ENCODE measurements at regions not wholly inside any gene's neighbourhood (a gene's known extent, or its start where the extent isn't known, plus 50 kb on each side); places are given as distances from the start of the nearest gene placed in this dataset.
"Not testable (repeated sequence)": the region's sequence is repeated elsewhere in the genome, so short reads cannot be mapped to it uniquely, and the experiment has no call there.

DNA sequence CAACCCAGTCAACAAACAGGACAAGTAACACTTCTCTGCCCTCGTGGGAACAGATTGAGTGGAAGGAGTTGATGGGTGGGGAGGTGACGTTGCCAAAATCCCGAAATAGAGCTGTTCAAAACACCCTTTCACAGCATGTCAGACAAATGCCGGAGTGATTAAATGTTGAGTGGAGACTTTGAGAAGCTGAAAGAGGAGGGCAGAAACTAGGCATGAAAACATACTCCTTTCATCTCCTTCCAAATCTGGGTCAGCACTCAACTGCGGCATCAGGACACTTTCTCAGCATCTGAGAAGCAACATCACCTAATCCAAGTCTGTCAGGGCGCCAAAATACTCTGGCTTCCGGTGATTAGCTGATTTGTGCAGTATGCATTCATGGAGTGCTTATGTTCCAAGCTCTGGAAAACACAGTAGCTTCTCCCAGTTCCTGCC, 51.5 kb upstream of the MRI1 start:
- no peak for DNase-seq (ENCODE audit: low read depth, low spot score)
- no peak overlapping the region for H3K4me3 ChIP-seq (ENCODE audit: low read length)

DNA sequence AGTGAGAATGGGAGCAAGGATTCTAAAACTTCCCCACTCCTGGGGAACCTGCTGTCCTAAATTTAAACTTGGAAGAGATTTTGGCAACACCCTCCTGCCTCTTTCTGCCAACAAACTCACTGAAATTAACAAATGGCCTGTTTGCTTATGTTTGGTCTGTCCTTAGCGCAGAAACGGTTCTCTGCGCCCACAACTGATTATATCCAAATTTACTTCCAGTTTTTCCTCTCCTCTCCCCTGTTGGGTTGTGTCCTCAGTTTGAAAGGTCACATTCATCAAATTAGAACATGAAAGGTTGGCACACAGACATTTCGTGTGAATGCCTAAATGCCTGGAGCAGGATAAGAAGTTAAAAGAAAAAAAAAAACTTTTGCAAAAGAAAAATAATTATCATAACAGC, 56.4 kb upstream of the MRI1 start:
- no peak for DNase-seq (ENCODE audit: low read depth, low spot score)
- no peak overlapping the region for H3K4me3 ChIP-seq (ENCODE audit: low read length)

DNA sequence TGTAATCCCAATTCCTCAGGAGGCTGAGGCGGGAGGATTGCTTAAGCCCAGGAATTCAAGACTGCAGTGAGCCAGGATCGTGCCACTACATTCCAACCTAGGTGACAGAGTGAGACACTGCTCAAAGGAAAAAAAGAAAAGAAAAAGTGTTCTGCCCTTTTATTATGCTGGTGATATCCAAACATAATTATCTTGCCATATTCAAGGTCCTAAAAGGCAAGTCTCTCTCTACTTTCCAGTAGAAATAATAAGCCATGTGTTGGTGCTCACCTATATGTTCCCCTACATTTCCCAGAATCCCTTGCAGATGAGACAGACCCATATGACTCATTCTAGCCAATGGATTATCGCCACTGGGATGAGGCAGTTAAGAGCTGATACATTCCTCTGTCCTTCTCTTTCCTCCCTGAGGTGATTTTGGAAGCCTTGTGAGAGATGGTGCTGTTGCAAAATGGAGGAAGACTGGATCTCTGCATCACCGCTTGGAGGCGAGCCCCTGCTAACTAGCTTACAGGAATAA, 58.3 kb upstream of the MRI1 start:
- H3K4me3 ChIP-seq (ENCODE audit: low read length): no peak overlapping the region
- no peak for DNase-seq (ENCODE audit: low read depth, low spot score)

DNA sequence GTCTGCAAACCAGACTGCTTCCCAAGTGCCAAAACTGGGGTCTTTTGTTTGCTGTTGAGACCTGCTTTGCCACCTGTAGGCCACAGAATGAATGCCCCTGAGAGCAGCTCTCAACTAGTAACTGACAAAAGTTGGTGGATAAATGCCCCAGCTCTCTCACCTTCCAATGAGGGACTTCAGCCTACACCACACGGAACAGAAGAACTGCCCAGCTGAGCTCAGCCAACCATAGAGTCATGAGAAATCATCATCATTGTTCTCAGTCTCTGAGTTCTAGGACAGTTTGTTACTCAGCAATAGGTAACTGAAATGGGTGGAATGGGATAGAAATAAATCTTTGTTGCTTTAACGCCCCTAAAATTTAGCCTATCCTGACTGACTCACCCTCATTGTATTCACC, 59.1 kb upstream of the MRI1 start:
- H3K4me3 ChIP-seq (ENCODE audit: low read length): no peak overlapping the region
- DNase-seq (ENCODE audit: low read depth, low spot score): no peak

DNA sequence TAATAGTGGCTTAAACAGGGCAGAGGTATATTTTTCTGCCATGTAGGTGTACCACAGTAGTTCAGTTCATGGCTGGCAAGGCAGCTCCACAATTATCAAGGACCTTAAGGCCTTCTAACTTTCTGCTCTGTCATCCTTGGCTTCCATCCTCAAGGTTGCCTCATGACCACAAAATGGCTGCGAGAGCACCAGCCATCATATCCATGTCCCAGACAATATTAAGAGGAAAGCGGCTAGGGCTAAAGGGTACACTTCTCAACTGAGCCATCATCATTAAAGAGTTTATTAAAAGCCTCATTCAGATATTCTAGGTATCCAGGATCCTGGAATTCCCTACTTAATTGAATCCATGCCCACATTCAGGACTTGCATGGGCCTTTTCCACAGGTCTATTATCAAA, 62.7 kb upstream of the MRI1 start:
- no peak overlapping the region for H3K4me3 ChIP-seq (ENCODE audit: low read length)
- no peak for DNase-seq (ENCODE audit: low read depth, low spot score)

DNA sequence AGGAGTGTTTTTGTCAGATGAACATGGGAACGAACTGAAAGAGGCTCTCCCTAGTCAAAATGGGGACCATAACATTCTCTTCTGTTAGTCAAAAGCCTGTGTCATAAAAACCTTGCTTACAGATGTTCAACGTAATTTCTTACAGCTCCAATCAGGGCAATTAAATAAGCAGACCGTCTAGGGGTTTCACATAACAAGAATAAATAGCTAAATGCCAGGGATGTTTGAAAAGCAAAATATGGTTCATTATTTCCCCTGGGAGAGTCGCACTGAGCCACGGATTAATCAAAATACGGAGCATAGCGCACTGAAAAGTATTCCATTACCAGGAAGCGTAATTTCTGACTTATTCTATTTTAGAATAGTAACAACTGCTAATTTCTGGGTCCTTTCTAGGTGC, 63.7 kb upstream of the MRI1 start:
- no peak for DNase-seq (ENCODE audit: low read depth, low spot score)
- no peak overlapping the region for H3K4me3 ChIP-seq (ENCODE audit: low read length)

DNA sequence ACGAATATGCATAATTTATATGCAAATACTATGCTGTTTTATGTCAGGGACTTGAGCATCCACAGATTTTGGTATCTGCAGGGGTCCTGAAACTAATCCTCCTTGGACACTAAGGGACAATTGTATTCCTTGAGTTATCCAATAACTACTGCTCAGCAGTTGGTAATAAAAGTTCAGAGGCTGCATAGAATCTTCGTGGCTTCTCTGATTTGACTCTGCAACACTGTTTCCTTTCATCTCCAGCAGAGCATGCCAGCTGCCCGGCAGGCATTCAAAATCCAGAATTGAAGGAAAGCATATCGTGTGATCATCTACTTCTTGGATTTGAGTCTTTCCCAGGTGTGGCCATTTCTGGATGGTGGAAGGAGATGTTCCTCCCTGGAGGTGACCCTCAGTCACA, 64.5 kb upstream of the MRI1 start:
- no peak for DNase-seq (ENCODE audit: low read depth, low spot score)
- H3K4me3 ChIP-seq (ENCODE audit: low read length): no peak overlapping the region

DNA sequence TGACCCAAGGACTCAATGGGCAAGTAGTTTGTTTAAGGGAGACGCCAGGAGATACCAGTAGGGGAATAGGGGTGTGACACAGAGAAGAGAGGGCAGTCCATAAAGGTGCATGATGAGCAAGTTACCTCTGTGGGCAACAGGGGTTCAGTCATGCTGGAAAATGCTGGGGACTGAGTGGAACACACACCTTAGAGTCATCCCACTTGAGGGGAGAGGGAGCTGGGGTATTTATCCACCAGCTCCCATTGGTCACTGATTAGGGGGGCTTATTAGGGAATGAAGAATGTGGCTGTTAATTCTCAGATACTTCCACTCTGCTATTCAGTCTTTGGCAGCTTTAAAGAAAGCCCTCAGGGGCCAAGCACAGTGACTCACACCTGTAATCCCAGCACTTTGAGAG, 67.5 kb upstream of the MRI1 start:
- H3K4me3 ChIP-seq (ENCODE audit: low read length): no peak overlapping the region
- no peak for DNase-seq (ENCODE audit: low read depth, low spot score)

DNA sequence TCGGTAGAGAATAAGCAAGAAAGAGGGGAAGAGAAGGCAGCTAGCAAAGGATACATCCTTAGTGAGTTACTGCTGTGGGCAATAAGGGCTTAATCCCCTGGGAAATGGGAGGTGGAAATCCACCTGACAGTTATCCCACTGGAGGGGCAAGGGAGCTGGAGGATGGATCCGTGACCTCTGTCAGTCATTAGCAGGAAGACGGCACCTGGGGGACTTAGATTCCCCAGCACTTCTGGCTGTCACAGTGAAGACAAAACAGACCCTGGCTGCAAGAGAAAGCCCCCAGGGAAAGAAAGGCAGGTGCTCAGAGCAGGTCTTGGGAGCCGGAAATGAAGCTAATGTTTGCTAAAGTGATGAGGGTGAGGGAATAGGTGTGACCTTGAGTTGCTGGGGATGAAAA, 70.4 kb upstream of the MRI1 start:
- no peak for DNase-seq (ENCODE audit: low read depth, low spot score)
- no peak overlapping the region for H3K4me3 ChIP-seq (ENCODE audit: low read length)

DNA sequence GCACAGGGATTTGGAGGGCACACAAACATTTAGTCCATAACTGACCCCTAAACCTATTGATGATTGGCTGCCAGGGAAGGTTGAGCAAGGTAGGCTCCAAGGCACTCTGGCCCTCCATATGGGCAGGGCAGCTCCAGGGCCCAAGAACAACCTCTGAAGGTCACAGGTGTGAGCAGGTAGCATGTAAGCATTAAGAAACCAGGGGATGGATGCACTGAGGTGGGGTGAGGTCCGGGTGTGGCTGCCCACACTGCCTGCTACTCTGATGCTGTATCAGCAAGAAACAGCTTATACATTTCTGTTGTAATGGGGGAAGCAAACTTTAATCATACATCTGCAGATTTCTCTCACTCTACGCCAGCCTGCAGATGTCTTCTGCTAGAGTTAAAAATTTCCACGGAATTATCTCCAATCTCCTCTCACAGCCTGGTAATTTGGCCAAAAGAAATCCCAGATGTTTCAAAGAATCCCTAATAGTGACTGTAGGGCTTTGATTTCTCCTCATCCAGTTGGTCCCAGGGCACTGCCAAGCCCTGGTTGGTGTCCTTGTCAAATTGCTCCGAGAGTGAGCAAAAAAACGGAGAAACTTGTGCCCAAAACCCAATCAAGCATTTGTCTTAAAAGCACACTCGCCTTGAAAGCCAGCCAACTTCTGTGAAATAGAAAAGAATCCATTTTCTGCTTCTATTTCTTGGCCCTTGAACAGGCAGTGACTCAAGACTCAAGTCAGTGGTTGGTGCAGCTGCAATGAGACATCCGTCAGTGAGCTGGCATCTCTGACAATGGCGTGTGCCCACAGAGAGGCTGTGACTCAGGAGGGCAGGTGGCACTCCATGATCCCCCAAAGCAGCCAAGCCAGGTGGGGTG, 72.5 kb upstream of the MRI1 start:
- DNase-seq (ENCODE audit: low read depth, low spot score): peak; percentile 51
- peak overlapping the region; percentile 7; the same call in 1 of the 2 replicates for H3K4me3 ChIP-seq (ENCODE audit: low read length)

DNA sequence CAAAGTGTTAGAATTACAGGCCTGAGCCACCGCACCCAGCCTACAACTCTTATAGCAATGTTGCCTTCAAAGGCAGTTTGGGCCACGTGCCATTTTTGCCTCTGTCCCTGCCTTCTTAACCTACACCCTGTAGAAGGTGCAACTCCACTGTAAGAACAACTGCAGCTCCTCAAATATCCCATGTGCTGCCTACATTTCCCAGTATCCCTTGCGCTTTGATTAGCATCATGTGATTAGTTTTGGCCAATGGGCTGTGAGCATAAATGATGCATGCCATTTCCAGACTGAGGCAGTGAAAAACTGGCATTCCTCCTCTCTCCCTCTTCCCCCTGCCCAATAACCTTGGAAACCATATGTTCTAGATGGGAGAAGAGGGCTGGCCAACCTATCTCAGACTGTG, 75.2 kb upstream of the MRI1 start:
- peak; percentile 65 for DNase-seq (ENCODE audit: low read depth, low spot score)
- H3K4me3 ChIP-seq (ENCODE audit: low read length): no peak overlapping the region

DNA sequence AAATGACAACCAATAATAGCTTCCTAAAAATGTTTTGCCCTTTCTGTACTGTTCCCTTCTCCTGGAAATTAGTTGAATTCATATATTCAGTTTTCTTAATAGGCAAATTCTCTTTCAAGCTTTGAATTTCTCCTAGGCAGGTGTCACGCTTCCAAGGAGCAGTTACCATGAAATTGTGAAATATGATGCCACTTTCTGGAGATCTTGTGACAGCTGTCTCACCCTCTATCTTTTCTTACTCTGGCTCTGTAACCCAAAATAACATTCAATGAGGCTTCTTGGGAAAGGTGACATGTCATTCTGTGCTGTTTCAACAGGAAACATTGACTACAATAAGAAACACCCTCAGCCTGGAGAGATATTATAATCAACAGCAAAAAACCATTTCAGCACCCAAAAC, 80.3 kb upstream of the MRI1 start:
- DNase-seq (ENCODE audit: low read depth, low spot score): no peak
- H3K4me3 ChIP-seq (ENCODE audit: low read length): no peak overlapping the region

DNA sequence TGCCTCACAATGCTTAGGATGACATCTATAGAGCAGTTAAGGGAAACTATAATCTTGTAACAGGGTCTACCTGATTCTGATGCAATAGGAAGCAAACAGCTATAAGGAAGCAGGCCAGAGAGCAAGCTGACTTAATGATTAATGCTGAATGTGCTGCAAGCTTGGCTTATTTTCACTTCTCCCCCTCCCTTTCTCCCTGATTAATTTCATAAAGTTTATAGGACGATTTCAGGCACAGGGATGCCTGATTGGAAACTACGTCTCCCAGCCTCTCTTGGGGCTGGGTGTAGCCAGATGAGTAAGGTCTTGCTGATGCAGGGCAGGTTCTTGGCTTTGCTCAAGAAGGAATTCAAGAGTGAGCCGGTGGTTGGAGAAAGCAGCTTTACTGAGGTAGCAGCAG, 82.8 kb upstream of the MRI1 start:
- no peak overlapping the region for H3K4me3 ChIP-seq (ENCODE audit: low read length)
- DNase-seq (ENCODE audit: low read depth, low spot score): no peak

DNA sequence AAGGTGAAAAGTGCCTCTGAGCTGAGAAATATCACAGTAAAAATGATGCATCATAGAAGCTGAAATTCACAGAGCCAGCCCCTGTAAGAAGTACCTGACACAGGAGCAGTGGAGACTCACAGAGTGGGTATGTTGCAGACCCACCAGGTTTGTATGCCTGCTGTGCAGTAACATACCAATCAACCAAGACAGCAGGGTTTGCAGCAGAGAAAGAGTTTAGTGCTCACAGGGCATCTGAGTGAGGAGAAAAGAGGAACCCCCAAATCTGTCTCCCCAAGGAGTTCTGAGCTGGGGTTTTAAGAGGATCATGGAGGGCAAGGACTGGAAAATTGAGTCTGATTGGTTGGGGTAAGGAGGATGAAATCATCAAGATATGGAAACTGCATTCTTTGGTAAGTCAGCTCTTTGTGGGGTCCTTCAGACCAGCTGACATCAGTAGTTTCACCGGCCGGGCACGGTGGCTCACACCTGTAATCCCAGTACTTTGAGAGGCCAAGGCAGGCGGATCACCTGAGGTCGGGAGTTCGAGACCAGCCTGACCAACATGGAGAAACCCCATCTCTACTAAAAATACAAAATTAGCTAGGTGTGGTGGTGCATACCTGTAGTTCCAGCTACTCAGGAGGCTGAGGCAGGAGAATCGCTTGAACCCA, 83.5 kb upstream of the MRI1 start:
- H3K4me3 ChIP-seq (ENCODE audit: low read length); DNase-seq (ENCODE audit: low read depth, low spot score): not testable (repeated sequence)

DNA sequence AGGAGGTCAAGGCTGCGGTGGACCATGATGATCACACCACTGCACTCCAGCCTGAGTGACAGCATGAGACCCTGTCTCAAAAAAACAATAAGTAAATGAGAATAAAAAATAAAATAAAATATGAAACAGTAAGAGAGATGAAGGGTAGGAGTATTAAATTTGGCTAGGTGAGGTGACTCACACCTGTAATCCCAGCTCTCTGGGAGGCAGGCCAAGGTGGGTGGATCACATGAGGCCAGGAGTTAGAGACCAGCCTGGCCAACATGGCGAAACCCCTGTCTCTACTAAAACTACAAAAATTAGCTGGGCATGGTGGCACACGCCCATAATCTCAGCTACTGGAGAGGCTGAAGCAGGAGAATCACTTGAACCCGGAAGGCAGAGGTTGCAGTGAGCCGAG, 87.4 kb upstream of the MRI1 start:
- not testable (repeated sequence) for DNase-seq (ENCODE audit: low read depth, low spot score); H3K4me3 ChIP-seq (ENCODE audit: low read length)

DNA sequence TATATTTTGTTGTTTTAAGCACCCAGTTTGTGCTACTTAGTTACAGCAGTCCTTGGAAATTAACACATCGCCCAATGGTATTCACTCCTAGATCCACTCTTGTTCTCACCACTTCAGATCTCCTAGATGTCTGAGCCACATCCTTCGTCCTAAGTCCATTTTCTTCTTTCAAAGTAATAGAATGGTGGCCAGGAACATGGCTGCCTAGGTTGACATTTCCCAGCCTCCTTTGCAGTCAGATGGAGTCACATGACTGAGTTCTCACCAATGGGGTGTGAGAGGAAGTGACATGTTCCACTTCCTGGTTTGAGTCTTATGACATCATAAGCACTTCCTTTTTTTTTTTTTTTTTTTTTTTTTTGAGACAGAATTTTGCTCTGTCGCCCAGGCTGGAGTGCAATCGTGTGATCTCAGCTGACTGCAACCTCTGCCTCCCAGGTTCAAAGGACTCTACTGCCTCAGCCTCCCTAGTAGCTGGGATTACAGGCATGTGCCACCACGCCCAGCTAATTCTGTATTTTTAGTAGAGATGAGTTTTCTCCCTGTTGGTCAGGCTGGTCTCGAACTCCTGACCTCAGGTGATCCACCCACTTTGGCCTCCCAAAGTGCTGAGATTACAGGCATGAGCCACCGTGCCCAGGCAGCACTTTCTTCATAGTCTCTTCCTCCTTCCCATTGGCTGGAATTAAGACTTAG, 91.7 kb upstream of the MRI1 start:
- DNase-seq (ENCODE audit: low read depth, low spot score): peak; percentile 65
- not testable (repeated sequence) for H3K4me3 ChIP-seq (ENCODE audit: low read length)

DNA sequence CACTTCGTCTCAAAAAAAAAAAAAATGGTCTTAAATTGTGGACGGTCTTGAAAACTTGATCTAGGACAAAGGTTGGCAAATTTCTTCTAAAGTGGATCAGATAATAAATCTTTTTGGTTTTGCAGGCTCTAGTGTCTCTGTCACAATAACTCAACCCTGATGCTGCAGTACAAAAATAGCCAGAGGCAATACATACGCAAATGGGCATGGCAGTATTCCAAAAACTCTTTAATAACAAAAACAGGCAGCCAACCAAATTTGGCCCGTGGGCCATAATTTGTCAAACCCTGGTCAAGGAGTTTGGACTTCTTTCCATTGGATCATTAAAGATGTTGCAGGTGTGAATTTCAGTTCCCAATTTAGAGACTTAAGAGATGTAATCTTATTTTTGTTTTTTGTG, 93.5 kb upstream of the MRI1 start:
- DNase-seq (ENCODE audit: low read depth, low spot score): no peak
- no peak overlapping the region for H3K4me3 ChIP-seq (ENCODE audit: low read length)

DNA sequence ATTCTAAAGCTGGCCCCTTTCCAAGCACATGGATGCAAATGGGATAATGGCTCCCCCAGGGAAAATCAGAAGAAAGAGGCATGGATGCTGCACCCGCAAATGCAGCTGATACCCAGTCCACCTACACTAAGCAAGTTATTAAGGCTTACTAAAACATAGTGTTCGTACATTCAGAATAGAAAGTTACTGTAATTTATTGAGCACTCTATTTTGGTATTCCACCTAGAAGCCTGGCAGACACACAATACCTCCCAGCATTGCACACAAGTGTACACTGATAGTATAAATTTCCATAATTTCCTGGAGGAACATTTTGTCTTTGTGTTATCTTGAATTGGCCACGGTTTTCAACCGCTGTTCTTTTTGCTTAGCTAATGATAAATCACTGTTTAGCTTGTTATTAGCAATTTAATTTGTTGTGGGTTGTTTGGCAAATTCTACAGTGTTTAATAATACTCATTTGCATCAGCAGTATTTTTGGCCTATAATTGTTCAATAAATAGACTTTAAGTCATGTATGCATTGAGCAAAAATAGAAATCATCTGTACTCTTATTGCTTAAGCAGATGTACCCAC, 94.5 kb upstream of the MRI1 start:
- DNase-seq (ENCODE audit: low read depth, low spot score): no peak
- H3K4me3 ChIP-seq (ENCODE audit: low read length): no peak overlapping the region

DNA sequence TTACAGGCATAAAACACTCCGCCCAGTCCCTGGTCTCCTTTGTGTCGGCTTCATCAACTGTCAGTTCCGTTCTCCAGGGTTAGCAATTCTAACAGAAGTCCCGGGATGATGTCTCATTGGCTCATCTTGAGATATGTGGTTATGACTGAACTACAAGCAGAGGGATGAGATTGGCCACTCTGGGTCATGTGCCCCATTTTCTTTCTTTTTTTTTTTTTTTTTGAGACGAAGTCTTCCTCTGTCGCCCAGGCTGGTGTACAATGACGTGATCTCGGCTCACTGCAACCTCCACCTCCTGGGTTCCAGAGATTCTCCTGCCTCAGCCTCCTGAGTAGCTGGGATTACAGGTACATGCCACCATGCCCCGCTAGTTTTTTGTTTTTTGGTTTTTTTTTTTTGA, 95.4 kb upstream of the MRI1 start:
- no peak for DNase-seq (ENCODE audit: low read depth, low spot score)
- no peak overlapping the region for H3K4me3 ChIP-seq (ENCODE audit: low read length)

DNA sequence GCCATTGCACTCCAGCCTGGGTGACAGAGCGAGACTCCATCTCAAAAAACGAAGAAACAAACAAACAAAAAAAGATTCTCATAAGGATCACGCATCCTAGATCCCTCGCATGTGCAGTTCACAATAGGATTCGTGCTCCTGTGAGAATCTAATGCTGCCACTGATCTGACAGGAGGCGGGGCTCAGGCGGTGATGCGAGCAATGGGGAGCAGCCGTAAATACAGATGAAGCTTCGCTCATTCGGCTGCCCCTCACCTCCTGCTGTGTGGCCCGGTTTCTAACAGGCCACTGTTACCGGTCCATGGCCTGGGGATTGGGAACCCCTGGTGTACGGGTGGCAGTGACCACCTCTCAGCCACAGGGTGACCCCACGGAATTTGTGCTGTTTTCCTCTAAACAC, 98.2 kb upstream of the MRI1 start:
- H3K4me3 ChIP-seq (ENCODE audit: low read length): no peak overlapping the region
- no peak for DNase-seq (ENCODE audit: low read depth, low spot score)

Data from Jurkat, Clone E6-1 (cell line).